ENCODE measurements at regions not wholly inside any gene's neighbourhood (a gene's known extent, or its start where the extent isn't known, plus 50 kb on each side); places are given as distances from the start of the nearest gene placed in this dataset.

DNA sequence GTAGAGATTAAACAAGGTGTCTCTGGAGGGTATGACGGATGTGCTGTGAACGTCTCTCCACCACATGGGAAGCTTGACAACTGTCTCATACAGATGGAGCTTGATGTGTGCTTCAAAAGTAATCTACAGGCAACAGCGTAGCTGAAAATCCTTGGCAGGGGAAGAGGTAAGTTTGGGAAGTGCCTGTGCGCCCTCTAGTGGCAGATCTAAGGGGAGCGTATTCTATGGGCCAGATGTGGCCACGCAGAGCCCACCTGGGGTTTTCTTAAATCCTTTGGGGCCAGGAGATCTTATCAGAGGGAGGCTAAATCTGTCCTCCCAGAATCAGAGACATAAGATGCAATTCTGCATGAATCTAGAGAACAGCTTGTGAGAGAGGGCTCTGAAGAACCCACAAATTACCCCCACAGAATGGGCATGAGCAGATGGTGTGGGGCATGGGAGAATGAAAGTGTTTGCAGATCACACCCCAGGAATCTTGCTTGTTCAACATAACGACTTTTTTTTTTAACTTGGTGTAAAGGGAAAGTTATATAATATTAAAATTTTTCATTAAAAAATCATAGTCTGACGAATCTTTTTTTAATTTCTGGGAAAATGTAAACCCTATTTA is 91.2 kb upstream of the MPP7 start:
- BruUV-seq (replicated peaks), result no TSS peak
- Mint-ChIP-seq H3K27ac (ENCODE audit: low read depth, unreplicated experiment) (no peak overlapping the region), H3K9me3 (ENCODE audit: unreplicated experiment) (no peaks in the 10 kb centered on the region), H3K4me3 (ENCODE audit: unreplicated experiment) (no peak overlapping the region), H3K4me1 (ENCODE audit: insufficient read depth, unreplicated experiment) (peaks cover 5% of the 10 kb centered on the region), H3K27me3 (ENCODE audit: insufficient read depth, unreplicated experiment) (no peaks in the 10 kb centered on the region), H3K36me3 (ENCODE audit: insufficient read depth, unreplicated experiment) (no peaks in the 10 kb centered on the region)
- ChIA-PET CTCF (interaction anchor here (0.6 to 3.4 kb wide), 23 partner anchors 8 to 1178 kb away, joined by 3 to 48 read pairs (median 3); partner anchors contain the start of gene MPP7), POLR2A (interaction anchor here (0.5 to 2.3 kb wide), 8 partner anchors 12 to 861 kb away, joined by 3 to 16 read pairs (median 4); partner anchors contain the start of gene MPP7)
- DNase-seq (ENCODE audit: unreplicated experiment), result peak; percentile 76
- intact Hi-C loops (cut with micrococcal nuclease), result loop anchor here (1.0 to 10.0 kb wide), 3 partner anchors 144 to 839 kb away; no protein-coding TSS in a partner anchor
- TF ChIP-seq, protein P1, sequence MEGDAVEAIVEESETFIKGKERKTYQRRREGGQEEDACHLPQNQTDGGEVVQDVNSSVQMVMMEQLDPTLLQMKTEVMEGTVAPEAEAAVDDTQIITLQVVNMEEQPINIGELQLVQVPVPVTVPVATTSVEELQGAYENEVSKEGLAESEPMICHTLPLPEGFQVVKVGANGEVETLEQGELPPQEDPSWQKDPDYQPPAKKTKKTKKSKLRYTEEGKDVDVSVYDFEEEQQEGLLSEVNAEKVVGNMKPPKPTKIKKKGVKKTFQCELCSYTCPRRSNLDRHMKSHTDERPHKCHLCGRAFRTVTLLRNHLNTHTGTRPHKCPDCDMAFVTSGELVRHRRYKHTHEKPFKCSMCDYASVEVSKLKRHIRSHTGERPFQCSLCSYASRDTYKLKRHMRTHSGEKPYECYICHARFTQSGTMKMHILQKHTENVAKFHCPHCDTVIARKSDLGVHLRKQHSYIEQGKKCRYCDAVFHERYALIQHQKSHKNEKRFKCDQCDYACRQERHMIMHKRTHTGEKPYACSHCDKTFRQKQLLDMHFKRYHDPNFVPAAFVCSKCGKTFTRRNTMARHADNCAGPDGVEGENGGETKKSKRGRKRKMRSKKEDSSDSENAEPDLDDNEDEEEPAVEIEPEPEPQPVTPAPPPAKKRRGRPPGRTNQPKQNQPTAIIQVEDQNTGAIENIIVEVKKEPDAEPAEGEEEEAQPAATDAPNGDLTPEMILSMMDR (IDR thresholded peaks at IDR 0.05; ENCODE audit: unreplicated experiment), result peak; percentile 86

DNA sequence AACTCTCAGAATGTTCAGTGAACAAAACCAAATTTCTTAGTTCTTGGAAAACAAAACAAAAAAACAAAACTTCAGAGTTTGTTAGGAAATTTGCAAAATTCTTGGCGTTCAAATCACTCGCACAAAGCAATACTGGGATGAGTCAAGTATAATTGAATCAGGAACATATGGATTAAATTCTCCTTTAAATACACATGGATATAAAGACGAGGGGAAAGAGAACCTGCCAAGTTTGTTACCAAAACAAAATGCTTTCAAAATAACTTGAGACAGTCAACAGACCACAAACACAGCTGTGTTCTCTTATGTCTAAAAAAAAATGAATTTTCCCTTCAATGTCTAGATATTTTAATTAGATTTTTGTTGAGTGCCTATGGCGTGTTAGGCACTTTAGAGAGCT is 93.5 kb upstream of the MPP7 start:
- POLR2A ChIA-PET, result interaction anchor here (0.6 to 1.0 kb wide), 2 partner anchors 94 to 148 kb away, joined by 3 read pairs; no protein-coding TSS in a partner anchor
- TF ChIP-seq, protein P1 (IDR thresholded peaks at IDR 0.05; ENCODE audit: unreplicated experiment), result no peak
- no peak overlapping the region for H3K4me3 Mint-ChIP-seq (ENCODE audit: unreplicated experiment)
- CTCF ChIA-PET, result interaction anchor here (0.6 to 1.2 kb wide), 7 partner anchors 10 to 864 kb away, joined by 3 read pairs; no protein-coding TSS in a partner anchor
- no peaks in the 10 kb centered on the region for H3K9me3 Mint-ChIP-seq (ENCODE audit: unreplicated experiment)
- no peaks in the 10 kb centered on the region for H3K27me3 Mint-ChIP-seq (ENCODE audit: insufficient read depth, unreplicated experiment)
- H3K4me1 Mint-ChIP-seq (ENCODE audit: insufficient read depth, unreplicated experiment), result peaks cover 6% of the 10 kb centered on the region
- H3K36me3 Mint-ChIP-seq (ENCODE audit: insufficient read depth, unreplicated experiment), result no peaks in the 10 kb centered on the region
- no peak for DNase-seq (ENCODE audit: unreplicated experiment)
- intact Hi-C loops (cut with micrococcal nuclease), result loop anchor here (10.0 kb wide), 1 partner anchor 842 kb away; no protein-coding TSS in a partner anchor
- BruUV-seq (replicated peaks), result no TSS peak
- H3K27ac Mint-ChIP-seq (ENCODE audit: low read depth, unreplicated experiment), result no peak overlapping the region

DNA sequence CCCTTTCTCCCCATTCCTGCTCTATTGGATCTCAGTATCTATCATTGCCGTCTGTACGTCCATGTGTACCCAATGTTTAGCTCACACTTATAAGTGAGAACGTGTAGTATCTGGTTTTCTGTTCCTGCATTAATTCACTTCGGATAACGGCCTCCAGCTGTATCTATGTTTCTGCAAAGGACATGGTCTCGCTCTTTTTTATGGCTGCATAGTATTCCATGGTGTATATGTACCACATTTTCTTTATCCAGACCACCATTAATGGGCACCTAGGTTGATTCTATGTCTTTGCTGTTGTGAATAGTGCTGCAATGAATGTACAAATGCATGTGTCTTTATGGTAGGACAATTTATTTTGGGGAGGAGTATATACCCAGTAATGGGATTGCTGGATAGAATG is 94.4 kb upstream of the MPP7 start:
- Mint-ChIP-seq H3K9me3 (ENCODE audit: unreplicated experiment) (no peaks in the 10 kb centered on the region), H3K4me1 (ENCODE audit: insufficient read depth, unreplicated experiment) (peaks cover 6% of the 10 kb centered on the region), H3K27ac (ENCODE audit: low read depth, unreplicated experiment) (no peak overlapping the region), H3K27me3 (ENCODE audit: insufficient read depth, unreplicated experiment) (no peaks in the 10 kb centered on the region), H3K4me3 (ENCODE audit: unreplicated experiment) (no peak overlapping the region), H3K36me3 (ENCODE audit: insufficient read depth, unreplicated experiment) (no peaks in the 10 kb centered on the region)
- BruUV-seq (replicated peaks), result no TSS peak
- ChIA-PET POLR2A (no interaction called here), CTCF (no interaction called here)
- DNase-seq (ENCODE audit: unreplicated experiment), result no peak
- intact Hi-C loops (cut with micrococcal nuclease), result loop anchor here (10.0 kb wide), 1 partner anchor 842 kb away; no protein-coding TSS in a partner anchor
- TF ChIP-seq, protein P1 (IDR thresholded peaks at IDR 0.05; ENCODE audit: unreplicated experiment), result no peak

DNA sequence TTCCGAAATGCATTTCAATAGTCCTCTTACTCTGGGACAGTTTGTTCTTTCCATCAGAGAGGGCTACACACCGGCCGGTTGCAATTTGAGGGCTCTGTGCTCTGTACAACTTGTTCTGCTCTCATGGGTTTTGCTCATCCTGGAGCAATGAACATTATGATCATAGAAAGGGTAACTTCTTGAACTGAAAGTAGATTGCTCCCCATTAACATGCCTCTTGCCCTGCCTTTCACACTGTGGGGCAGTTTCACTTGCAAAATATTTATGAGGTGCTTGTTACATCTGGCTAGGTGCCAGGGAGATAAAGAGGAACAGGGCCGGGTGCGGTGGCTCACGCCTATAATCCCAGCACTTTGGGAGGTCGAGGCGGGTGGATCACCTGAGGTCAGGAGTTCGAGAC is 97.3 kb upstream of the MPP7 start:
- BruUV-seq (replicated peaks), result no TSS peak
- TF ChIP-seq, protein P1 (IDR thresholded peaks at IDR 0.05; ENCODE audit: unreplicated experiment), result no peak
- no peak overlapping the region for H3K4me3 Mint-ChIP-seq (ENCODE audit: unreplicated experiment)
- H3K36me3 Mint-ChIP-seq (ENCODE audit: insufficient read depth, unreplicated experiment), result no peaks in the 10 kb centered on the region
- H3K4me1 Mint-ChIP-seq (ENCODE audit: insufficient read depth, unreplicated experiment), result peaks cover 6% of the 10 kb centered on the region
- intact Hi-C loops (cut with micrococcal nuclease), result no loop called here
- H3K27me3 Mint-ChIP-seq (ENCODE audit: insufficient read depth, unreplicated experiment), result no peaks in the 10 kb centered on the region
- no peak overlapping the region for H3K27ac Mint-ChIP-seq (ENCODE audit: low read depth, unreplicated experiment)
- no peaks in the 10 kb centered on the region for H3K9me3 Mint-ChIP-seq (ENCODE audit: unreplicated experiment)
- DNase-seq (ENCODE audit: unreplicated experiment), result no peak
- POLR2A ChIA-PET, result interaction anchor here (0.5 kb wide), 1 partner anchor 167 kb away, joined by 3 read pairs; no protein-coding TSS in a partner anchor
- CTCF ChIA-PET, result no interaction called here
